Hippocampal formation (tissue), 2 donors: ENCODE measurements at regions not wholly inside any gene's neighbourhood (a gene's known extent, or its start where the extent isn't known, plus 50 kb on each side); places are given as distances from the start of the nearest gene placed in this dataset.

Source experiments
- DNase-seq, 2 donors: peaks; one replicate each; lab custom pipeline; 2025; lab: John Stamatoyannopoulos, UW

DNA sequence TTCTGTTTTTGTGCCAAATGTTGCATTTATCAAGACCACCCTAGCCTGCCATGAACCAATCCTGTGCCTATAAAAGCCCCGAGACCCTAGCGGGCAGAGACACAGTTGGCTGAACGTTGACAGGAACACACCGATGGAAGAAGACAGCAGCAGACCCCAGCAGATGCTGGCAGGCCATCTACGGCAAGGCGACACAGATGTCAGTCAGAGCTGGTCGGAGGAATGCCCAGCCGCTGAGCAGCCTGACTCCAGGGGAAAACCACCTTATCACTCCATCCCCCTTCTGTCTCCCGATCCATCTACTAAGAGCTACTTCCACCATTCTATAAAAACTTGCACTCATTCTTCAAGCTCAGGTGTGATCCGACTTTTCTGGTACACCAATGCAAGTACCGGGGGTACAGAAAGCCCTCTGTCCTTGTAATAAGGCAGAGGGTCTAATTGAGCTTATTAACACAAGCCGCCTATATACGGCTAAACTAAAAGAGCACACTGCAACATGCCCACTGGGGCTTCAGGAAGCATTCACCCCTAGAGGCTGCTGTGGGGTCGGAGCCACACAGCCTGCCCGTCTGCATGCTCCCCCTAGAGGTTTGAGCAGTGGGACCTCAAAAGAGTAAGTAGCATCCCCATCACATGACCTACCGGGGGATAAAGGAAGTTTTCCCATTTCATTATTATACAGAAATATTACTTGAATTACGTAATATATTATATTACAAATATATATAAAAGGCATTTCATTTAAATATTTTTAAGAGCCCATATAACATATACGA is 1156.3 kb upstream of the B3GALT2 start:
- DNase-seq = no peak

- DNase-seq = no peak
These were observed 1155.2 kb upstream of the B3GALT2 start for GRCh38 chr1:194341587-194341986.

DNA sequence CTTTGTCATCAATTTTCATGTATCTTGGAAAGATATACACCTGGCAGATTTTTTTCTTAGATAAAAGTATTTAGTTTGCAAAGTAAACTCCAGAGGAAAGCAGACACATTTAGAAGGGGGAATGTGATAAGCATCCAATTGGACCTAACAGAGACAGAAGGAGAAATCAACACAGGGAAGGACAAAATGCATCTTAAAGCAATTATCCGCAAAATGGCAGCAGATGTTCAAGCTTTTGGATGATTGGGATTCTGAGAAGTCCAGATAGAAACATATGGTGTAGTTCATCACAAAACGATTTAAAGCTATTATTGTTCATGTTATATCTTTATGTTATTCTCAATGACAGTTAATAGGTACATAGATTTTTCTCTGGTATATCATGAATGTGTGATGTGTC is 1153.1 kb upstream of the B3GALT2 start:
- no peak for DNase-seq

DNA sequence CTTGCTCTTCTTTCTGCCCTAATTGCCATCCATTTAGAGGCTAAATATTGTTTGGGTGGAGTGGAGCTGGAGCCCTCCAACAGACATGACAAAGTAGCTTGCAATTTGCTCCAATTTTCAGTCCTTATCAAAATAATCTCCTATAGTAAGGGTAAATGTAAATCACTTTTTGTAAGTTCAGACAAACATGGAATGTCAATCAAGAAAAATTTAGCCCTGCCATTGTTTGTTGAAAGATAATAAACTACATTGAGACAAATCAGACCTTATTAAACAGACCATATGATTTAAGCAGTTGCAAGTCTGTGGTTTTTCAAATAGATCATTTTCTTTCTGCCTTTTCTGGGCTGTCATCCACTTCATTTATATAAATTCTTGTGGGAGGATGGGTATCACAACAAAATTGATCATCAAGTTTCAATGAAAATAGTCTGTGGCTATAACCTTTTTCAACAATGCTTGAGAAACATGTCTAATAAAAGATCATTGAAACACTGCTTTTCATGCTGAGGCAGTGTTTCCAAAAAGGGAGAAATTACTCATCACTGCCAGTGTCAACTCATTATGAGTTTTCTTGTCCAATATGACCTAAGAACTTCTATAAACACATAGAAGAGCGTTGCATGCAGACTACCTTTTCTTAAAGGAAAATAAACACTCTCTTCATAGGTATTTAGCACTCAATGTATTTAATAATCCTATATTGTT is 1152.0 kb upstream of the B3GALT2 start:
- no peak for DNase-seq

GRCh38 chr1:194333240-194333639 is 1146.8 kb upstream of the B3GALT2 start:
- no peak for DNase-seq

- DNase-seq = no peak
These were observed 1145.3 kb upstream of the B3GALT2 start for GRCh38 chr1:194331758-194332157.

DNA sequence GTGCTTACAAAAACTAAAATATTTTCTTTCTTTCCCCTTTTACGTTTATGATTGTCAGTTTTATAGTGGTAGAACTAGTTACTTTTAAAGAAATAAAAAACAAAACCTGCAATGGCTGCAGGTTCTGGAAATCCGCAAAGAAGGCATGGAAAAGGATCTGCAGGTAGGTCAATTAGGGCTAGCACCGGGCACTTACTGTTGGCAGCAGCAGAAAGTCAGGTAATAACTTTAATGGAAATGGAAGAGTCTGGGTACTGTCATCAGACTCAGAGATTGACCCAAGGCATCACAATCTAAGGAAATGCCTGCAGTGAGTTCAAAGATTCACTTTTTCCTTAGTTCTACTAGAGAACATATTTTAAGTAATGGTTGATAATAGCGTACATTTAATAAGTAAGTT is 1136.3 kb upstream of the B3GALT2 start:
- DNase-seq = no peak

- no peak for DNase-seq
These were observed 1132.4 kb upstream of the B3GALT2 start for GRCh38 chr1:194318790-194319280.

DNA sequence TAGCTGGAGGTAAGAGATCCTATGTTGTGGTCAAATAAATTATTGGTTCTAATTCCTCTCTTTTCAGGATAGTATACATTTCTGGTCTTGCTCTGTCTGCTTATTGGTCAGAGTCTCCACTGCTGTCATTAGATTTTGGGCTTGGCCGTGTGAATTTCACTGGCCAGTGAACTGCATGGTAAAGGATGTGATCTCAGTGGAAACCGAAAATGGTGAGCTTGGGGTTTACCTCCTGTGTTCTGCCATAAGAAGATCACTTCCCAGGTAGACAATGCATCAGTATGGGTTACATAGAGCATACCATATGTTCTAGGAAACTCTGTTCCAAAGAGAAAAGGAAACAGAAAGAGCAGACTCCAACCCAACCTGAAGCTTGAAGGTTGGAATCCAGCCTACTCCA is 1123.3 kb upstream of the B3GALT2 start:
- DNase-seq = no peak

- no peak for DNase-seq
These were observed 1122.9 kb upstream of the B3GALT2 start for GRCh38 chr1:194309269-194309668.

DNA sequence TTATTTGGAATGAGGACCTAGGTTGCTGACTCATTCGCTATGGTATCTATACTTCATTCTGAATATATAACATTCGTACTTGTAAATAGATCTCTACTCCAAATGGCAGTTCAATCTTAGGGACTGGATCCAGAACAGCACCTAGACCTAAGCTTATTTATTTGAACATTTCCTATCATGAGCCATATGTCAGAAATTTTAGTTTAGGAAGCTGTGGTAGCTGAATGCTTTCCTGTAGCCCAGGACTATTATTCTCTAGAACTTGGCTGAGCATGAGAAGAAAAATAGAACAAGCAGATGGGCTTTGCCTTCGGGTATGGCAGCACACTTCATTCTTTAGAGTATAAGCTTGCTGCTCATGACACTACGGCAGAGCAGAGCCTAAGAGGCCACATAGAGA is 1114.4 kb upstream of the B3GALT2 start:
- no peak for DNase-seq

GRCh38 chr1:194300340-194300739 is 1113.9 kb upstream of the B3GALT2 start:
- no peak for DNase-seq

DNA sequence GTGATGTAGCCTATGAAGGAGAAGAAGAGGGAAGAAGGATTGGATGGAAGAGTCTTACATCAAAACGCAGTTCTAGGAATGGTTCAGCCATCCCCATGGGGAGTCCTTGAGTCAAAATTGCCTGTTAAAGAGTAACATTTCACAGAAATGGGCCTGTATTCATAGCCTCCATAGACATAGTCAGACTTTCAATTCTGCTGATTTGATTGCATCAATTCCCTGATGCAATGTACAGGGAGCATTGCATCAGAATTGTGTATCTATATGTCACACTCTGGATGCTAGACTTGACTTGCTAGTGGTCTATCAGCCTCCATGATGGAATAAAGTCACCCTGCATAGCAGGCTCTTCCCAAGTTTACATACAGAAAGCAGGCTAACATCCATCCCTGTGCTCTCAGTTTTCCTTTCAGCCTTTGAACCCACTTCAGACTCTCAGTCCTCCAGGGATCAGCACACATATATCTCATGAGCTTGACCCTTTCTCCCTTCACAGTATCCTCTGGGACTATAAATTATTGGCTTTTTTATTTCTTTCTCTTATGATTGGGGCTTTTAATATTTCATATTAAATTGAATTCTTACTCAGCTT is 1111.7 kb upstream of the B3GALT2 start:
- no peak for DNase-seq

- no peak for DNase-seq
These were observed 1110.7 kb upstream of the B3GALT2 start for GRCh38 chr1:194297094-194297493.

- DNase-seq = no peak
These were observed 1109.8 kb upstream of the B3GALT2 start for GRCh38 chr1:194296201-194296600.

GRCh38 chr1:194295685-194296084 is 1109.3 kb upstream of the B3GALT2 start:
- no peak for DNase-seq

GRCh38 chr1:194293851-194294405 is 1107.5 kb upstream of the B3GALT2 start:
- no peak for DNase-seq

DNA sequence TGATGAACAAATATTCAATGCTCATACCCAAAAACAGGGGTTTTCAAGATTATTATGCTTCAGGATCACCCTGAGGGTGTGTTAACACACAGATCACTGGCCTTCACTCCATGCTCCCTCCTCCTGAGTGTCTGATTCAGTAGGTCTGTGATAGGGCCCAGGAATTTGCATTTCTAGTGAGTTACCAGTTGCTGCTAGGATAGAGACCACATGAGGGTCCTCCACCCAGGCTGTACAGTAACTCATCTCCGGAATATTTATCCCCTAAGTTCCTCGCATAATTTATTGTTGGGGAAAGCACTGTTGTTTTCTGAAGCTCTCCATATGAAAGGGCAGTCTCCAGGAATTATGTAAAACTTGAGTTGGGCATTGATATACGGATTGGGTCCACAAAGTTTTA is 1106.6 kb upstream of the B3GALT2 start:
- no peak for DNase-seq

DNA sequence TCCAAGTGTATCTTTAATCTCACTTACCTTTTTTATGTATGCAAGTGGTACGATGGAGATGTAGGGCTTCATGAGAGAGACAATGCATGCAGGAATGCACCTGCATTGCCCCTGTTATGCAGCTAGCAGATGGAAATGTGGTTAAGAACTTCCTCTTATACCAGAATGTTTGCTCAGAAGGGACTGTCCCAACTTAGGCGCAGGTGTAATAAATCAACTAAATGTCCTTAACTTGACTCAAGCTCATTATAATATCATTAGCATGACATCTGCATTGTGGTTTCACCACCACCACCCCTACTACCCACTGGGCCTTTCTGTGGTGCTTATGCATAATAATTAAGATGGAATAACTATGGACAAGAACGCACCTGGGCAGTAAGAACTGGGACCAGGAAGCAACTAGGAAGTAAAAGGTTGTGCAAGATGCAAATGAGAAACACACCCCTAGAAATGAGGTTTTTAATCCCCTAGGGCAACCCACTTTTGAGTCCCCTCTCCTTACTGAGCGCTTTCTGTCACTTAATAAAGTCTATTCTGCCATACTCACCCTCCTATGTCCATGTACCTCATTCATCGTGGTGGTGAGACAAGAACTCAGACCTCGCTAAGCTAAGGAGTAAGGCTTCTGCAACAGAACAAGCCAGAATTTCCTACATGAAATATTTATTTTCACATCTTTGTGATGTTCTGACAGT is 1103.3 kb upstream of the B3GALT2 start:
- no peak for DNase-seq

DNA sequence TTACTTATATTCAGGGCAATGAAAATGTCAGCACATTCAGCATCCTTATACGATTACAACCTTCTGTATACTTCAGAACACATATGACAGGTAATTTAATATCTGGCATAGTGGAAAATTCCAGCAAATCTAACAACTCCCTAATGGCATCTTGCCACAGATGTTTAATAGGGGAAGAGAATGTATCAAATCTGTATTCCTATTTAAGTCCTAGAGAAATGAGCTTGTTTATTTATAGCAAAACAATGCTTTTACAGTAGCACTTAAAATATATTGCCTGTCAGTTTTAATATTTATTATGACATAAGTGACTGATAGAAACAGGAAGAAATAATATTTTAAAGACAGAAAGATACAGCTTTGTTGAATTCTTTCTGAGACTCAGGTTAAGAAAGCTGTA is 1101.8 kb upstream of the B3GALT2 start:
- DNase-seq = no peak

- DNase-seq = no peak
These were observed 1095.0 kb upstream of the B3GALT2 start for GRCh38 chr1:194281376-194281775.

DNA sequence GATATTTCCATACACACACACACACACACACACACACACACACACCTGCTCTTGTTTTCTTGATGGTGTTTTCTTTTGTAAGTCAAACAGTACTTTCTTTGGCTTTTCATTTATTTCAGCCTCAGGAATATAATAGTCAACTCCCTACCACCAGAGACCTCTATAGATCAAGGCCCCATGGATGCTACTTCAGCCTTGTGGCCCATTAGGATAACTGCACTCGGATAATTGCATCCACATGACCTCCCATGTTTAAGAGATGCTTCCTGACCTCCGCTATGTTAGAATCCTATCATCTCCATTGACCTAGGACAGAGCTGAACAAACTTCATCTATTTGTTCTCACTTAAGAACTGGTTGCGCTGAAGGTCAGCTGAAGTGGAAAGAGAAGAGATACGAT is 1094.0 kb upstream of the B3GALT2 start:
- no peak for DNase-seq
